ENCODE measurements at regions not wholly inside any gene's neighbourhood (a gene's known extent, or its start where the extent isn't known, plus 50 kb on each side); places are given as distances from the start of the nearest gene placed in this dataset.

GRCh38 chr20:58019027-58019849 lies 209.2 kb downstream of the ANKRD60 start:
- DNase-seq (ENCODE audit: low read depth, low spot score) (no peak), FAIRE-seq (no peak), ATAC-seq (no peak)
- 31% methylated on average over 23 of the region's 24 CpGs for WGBS (ENCODE audit: insufficient coverage, insufficient replicate concordance, low lambda C conversion rate, missing lambda C conversion rate)
- Histone ChIP-seq H3K27ac (ENCODE audit: control insufficient read depth, insufficient read depth) (no peak overlapping the region), H3K79me2 (ENCODE audit: control insufficient read depth, insufficient read depth, low read length) (no peaks in the 10 kb centered on the region), H2AFZ (ENCODE audit: control insufficient read depth, low read depth, low read length) (no peak overlapping the region), H3K36me3 (ENCODE audit: control insufficient read depth in 2 of 2, insufficient read depth in 2 of 2, low read length in 1 of 2) (no peaks in the 10 kb centered on the region), H3K9ac (ENCODE audit: control insufficient read depth, insufficient read depth, low read length) (no peak overlapping the region), H3K4me1 (ENCODE audit: control insufficient read depth, insufficient read depth, low read length) (no peaks in the 10 kb centered on the region), H3K4me3 (no peak overlapping the region), H3K9me3 (replicated peaks; ENCODE audit: control insufficient read depth, insufficient read depth, low read length) (no peaks in the 10 kb centered on the region), H4K20me1 (ENCODE audit: control insufficient read depth, insufficient read depth) (no peaks in the 10 kb centered on the region), H3K27me3 (replicated peaks in 1 of 2; ENCODE audit: control insufficient read depth in 2 of 2, insufficient read depth in 2 of 2, low read length in 1 of 2) (no peaks in the 10 kb centered on the region), H3K4me2 (ENCODE audit: control insufficient read depth, insufficient read depth) (no peak overlapping the region)
- ChIA-PET POLR2A (no interaction called here), SMC1A (ENCODE audit: uncharacterized antibody, unreplicated experiment) (no interaction called here), RAD21 (ENCODE audit: unreplicated experiment) (no interaction called here), CTCF (no interaction called here)
- no peak for TF ChIP-seq IRF3 (IDR thresholded peaks at IDR 0.05)
- no peak for TF ChIP-seq MTA2 (IDR thresholded peaks at IDR 0.05; ENCODE audit: low read depth)
- no peak for TF ChIP-seq SREBF1 (IDR thresholded peaks at IDR 0.05; ENCODE audit: low read length)
- TF ChIP-seq FOXM1 (IDR thresholded peaks at IDR 0.05; ENCODE audit: low read depth, low read length), result no peak
- TF ChIP-seq IRF4 (IDR thresholded peaks at IDR 0.05; ENCODE audit: low read depth, low read length), result no peak
- no peak for TF ChIP-seq ZNF622 (IDR thresholded peaks at IDR 0.05)
- no peak for TF ChIP-seq ZBTB11 (CRISPR knock-in tag; IDR thresholded peaks at IDR 0.05)
- no peak for TF ChIP-seq MYC (IDR thresholded peaks at IDR 0.05; ENCODE audit: insufficient read depth, insufficient read length, insufficient replicate concordance, low read length, severe bottlenecking)
- TF ChIP-seq CHD2 (IDR thresholded peaks at IDR 0.05; ENCODE audit: borderline replicate concordance, low read depth, low read length), result no peak
- no peak for TF ChIP-seq DPF2 (IDR thresholded peaks at IDR 0.05)
- no peak for TF ChIP-seq IKZF1 (conservative IDR thresholded peaks at IDR 0.05)
- no peak for TF ChIP-seq TARDBP (IDR thresholded peaks at IDR 0.05; ENCODE audit: borderline replicate concordance)
- no TSS peak for BruUV-seq (replicated peaks)
- in situ Hi-C loops (cut with MboI) (no loop called here), intact Hi-C loops (cut with micrococcal nuclease; ENCODE audit: unreplicated experiment) (no loop called here)

All from GM12878 (cell line).